SK-N-SH (cell line): ENCODE measurements at regions not wholly inside any gene's neighbourhood (a gene's known extent, or its start where the extent isn't known, plus 50 kb on each side); places are given as distances from the start of the nearest gene placed in this dataset.

Source experiments
- CTCF ChIA-PET: fragments of 300-600, 350-600 bp; formaldehyde crosslinking; extraction: SDS; loops from one replicate; lab custom pipeline; 2021; lab: Yijun Ruan, JAX
- POLR2A ChIA-PET: fragments of 350-600 bp; sonication (Branson Sonifier 250); formaldehyde crosslinking; extraction: SDS; loops from one replicate; lab custom pipeline; 2020; ENCODE audit warnings: antibody characterized with exemption, inconsistent platforms; lab: Yijun Ruan, JAX
- DNase-seq: peaks from one replicate; pipeline ENCODE4 v3.0.0; 2012
- H2AFZ ChIP-seq: fragments of 200-600 bp; sonication (generic); 2 replicates; pipeline ENCODE4 v1.8.1; 2016; ENCODE audit warnings: antibody characterized with exemption, mild to moderate bottlenecking, low read depth
- H3F3A ChIP-seq: fragments of 200-600 bp; sonication (generic); replicated peaks from 2 replicates; pipeline ENCODE3; 2016; ENCODE audit warnings: antibody characterized with exemption, mild to moderate bottlenecking; ENCODE audit not compliant: insufficient read depth
- H3K27ac ChIP-seq, 2 experiments: fragments of 200-500 bp in 1 of 2; fragments of 200-600 bp in 1 of 2; sonication (Bioruptor generic) in 1 of 2; sonication (generic), shearing (Covaris generic) in 1 of 2; 2 replicates each; pipeline versions ENCODE4 v1.5.1 to v1.6.1; 2014 to 2016; ENCODE audit warnings: low read depth in 2 of 2, inconsistent platforms in 1 of 2, low read length in 1 of 2, mild to moderate bottlenecking in 1 of 2, mixed read lengths in 1 of 2
- H3K27me3 ChIP-seq: fragments of 200-600 bp; sonication (generic), shearing (Covaris generic); 2 replicates; pipeline ENCODE4 v1.6.1; 2016; ENCODE audit warnings: mixed run types; ENCODE audit not compliant: insufficient read depth
- H3K36me3 ChIP-seq, 2 experiments: fragments of 200-500 bp in 1 of 2; fragments of 200-600 bp in 1 of 2; sonication (Bioruptor generic) in 1 of 2; sonication (generic) in 1 of 2; replicated peaks in 1 of 2; 2 replicates each; pipeline versions ENCODE3 to v1.5.1; 2014 to 2016; ENCODE audit warnings: low read length in 1 of 2, mild to moderate bottlenecking in 1 of 2; ENCODE audit not compliant: insufficient read depth in 2 of 2, control insufficient read depth in 1 of 2
- H3K4me1 ChIP-seq, 2 experiments: fragments of 200-500 bp in 1 of 2; fragments of 200-600 bp in 1 of 2; sonication (Bioruptor generic) in 1 of 2; sonication (generic), shearing (Covaris generic) in 1 of 2; 2 replicates each; pipeline versions ENCODE4 v1.5.1 to v1.6.1; 2014 to 2016; ENCODE audit warnings: low read depth in 1 of 2, low read length in 1 of 2, mixed run types in 1 of 2; ENCODE audit not compliant: insufficient read depth in 2 of 2, control insufficient read depth in 1 of 2
- H3K4me2 ChIP-seq: fragments of 200-600 bp; sonication (generic), shearing (Covaris generic); 2 replicates; pipeline ENCODE4 v1.6.1; 2017; ENCODE audit warnings: mixed run types
- H3K4me3 ChIP-seq, 2 experiments: fragments of 200-500 bp in 1 of 2; fragments of 200-600 bp in 1 of 2; sonication (Bioruptor generic) in 1 of 2; sonication (generic), shearing (Covaris generic) in 1 of 2; 2 replicates each; pipeline versions ENCODE4 v1.5.1 to v1.8.1; 2014 to 2016; ENCODE audit warnings: low read depth in 2 of 2, inconsistent platforms in 1 of 2, low read length in 1 of 2, mild to moderate bottlenecking in 1 of 2, mixed read lengths in 1 of 2, moderate library complexity in 1 of 2
- H3K79me2 ChIP-seq: fragments of 200-600 bp; sonication (generic); 2 replicates; pipeline ENCODE4 v1.8.1; 2017; ENCODE audit warnings: mild to moderate bottlenecking; ENCODE audit not compliant: insufficient read depth
- H3K9ac ChIP-seq: fragments of 200-600 bp; sonication (generic); 2 replicates; pipeline ENCODE4 v1.6.1; 2017; ENCODE audit warnings: mixed run types
- H3K9me2 ChIP-seq: fragments of 200-600 bp; sonication (generic); 2 replicates; pipeline ENCODE4 v1.6.1; 2017; ENCODE audit warnings: mixed run types
- H3K9me3 ChIP-seq: fragments of 200-600 bp; sonication (generic); 2 replicates; pipeline ENCODE4 v1.6.1; 2017; ENCODE audit warnings: mixed run types, mild to moderate bottlenecking, moderate library complexity
- H4K20me1 ChIP-seq: fragments of 200-600 bp; sonication (generic); 2 replicates; pipeline ENCODE4 v1.6.1; 2017; ENCODE audit warnings: mild to moderate bottlenecking, mixed run types; ENCODE audit not compliant: insufficient read depth
- CHD2 ChIP-seq: fragments of 150-350 bp; IDR thresholded peaks from 2 replicates; pipeline ENCODE4 v1.6.1; 2018; ENCODE audit warnings: low read length; ENCODE audit not compliant: partially characterized antibody
- CTCF ChIP-seq: fragments of 200-600 bp; sonication (generic); IDR thresholded peaks from 2 replicates; pipeline ENCODE4 v1.6.1; 2017; ENCODE audit warnings: antibody characterized with exemption, mild to moderate bottlenecking, moderate library complexity
- ELF1 ChIP-seq: IDR thresholded peaks from 2 replicates; pipeline ENCODE4 v1.4.0; 2012
- EP300 ChIP-seq, 2 experiments: IDR thresholded peaks; 2 replicates each; pipeline versions ENCODE4 v1.4.0 to v1.6.1; 2012; ENCODE audit warnings: borderline replicate concordance in 1 of 2, low read depth in 1 of 2, low read length in 1 of 2
- FOXJ3 ChIP-seq: sonication (generic); formaldehyde crosslinking; IDR thresholded peaks from 2 replicates; pipeline ENCODE4 v1.5.1; 2020; ENCODE audit warnings: mild to moderate bottlenecking, missing genetic modification reagents
- JUND ChIP-seq: IDR thresholded peaks from 2 replicates; pipeline ENCODE4 v1.4.0; 2012
- MEF2A ChIP-seq: IDR thresholded peaks from 2 replicates; pipeline ENCODE4 v1.4.0; 2012; ENCODE audit warnings: low read depth, borderline replicate concordance
- MXI1 ChIP-seq: IDR thresholded peaks from 2 replicates; pipeline ENCODE4 v1.6.1; 2012; ENCODE audit warnings: mild to moderate bottlenecking, low read depth, low read length, improper control_type of control experiment
- PBX3 ChIP-seq: IDR thresholded peaks from 2 replicates; pipeline ENCODE4; 2012
- POLR2AphosphoS5 ChIP-seq: IDR thresholded peaks from 2 replicates; pipeline ENCODE4 v1.6.1; 2012; ENCODE audit warnings: low read depth, low read length
- RAD21 ChIP-seq: IDR thresholded peaks from 2 replicates; pipeline ENCODE4 v1.6.1; 2012; ENCODE audit warnings: mild to moderate bottlenecking, low read length
- RXRA ChIP-seq: IDR thresholded peaks from 2 replicates; pipeline ENCODE4 v1.4.0; 2012; ENCODE audit warnings: low read depth, mild to moderate bottlenecking, borderline replicate concordance
- TEAD4 ChIP-seq: IDR thresholded peaks from 2 replicates; pipeline ENCODE4 v1.4.0; 2012; ENCODE audit warnings: mild to moderate bottlenecking, borderline replicate concordance; ENCODE audit not compliant: insufficient read depth
- USF1 ChIP-seq: IDR thresholded peaks from 2 replicates; pipeline ENCODE4 v1.4.0; 2012; ENCODE audit warnings: low read depth, borderline replicate concordance
- YY1 ChIP-seq: IDR thresholded peaks from 2 replicates; pipeline ENCODE4 v1.4.0; 2012; ENCODE audit warnings: low read depth, mild to moderate bottlenecking
- WGBS: methylation state at CpG from one replicate; pipeline ENCODE4 v1.1.6; 2017; ENCODE audit warnings: low lambda C conversion rate; 5-methylcytosine and 5-hydroxymethylcytosine counted together
- TF ChIP-seq, protein P1 (sequence below): IDR thresholded peaks from 2 replicates; pipeline ENCODE4 v1.4.0; 2012; ENCODE audit warnings: low read depth, borderline replicate concordance

GRCh38 chr2:59077981-59078531, 836.9 kb upstream of the FANCL start:
- no peak overlapping the region for H2AFZ ChIP-seq
- H3K9ac ChIP-seq = no peak overlapping the region
- no peak overlapping the region for H3K4me2 ChIP-seq
- 40% methylated on average over 6 of the region's 6 CpGs for WGBS
- no peak overlapping the region for H3K27ac ChIP-seq
- no peaks in the 10 kb centered on the region for H3K9me3 ChIP-seq
- no peaks in the 10 kb centered on the region for H4K20me1 ChIP-seq
- no peak overlapping the region for H3K4me3 ChIP-seq
- no peak for DNase-seq
- H3F3A ChIP-seq = no peaks in the 10 kb centered on the region
- H3K79me2 ChIP-seq = no peaks in the 10 kb centered on the region
- POLR2A ChIA-PET = interaction anchor here (0.9 kb wide), 1 partner anchor 19 kb away, joined by 3 read pairs; no protein-coding TSS in a partner anchor
- H3K36me3 ChIP-seq = no peaks in the 10 kb centered on the region
- H3K4me1 ChIP-seq = no peaks in the 10 kb centered on the region; a peak in 1 of 4 replicates
- CTCF ChIA-PET = interaction anchor here (1.7 kb wide), 1 partner anchor 53 kb away, joined by 4 read pairs; no protein-coding TSS in a partner anchor
- no peaks in the 10 kb centered on the region for H3K27me3 ChIP-seq
- TF ChIP-seq RAD21 (no peak), RXRA (no peak), EP300 (IDR thresholded peaks at IDR 0.05; ENCODE audit: borderline replicate concordance in 1 of 2, low read depth in 1 of 2, low read length in 1 of 2) (no peak), YY1 (no peak), FOXJ3 (CRISPR knock-in tag) (no peak), ELF1 (no peak), CHD2 (no peak), USF1 (no peak), CTCF (no peak), MXI1 (no peak)
- H3K9me2 ChIP-seq = no peaks in the 10 kb centered on the region

DNA sequence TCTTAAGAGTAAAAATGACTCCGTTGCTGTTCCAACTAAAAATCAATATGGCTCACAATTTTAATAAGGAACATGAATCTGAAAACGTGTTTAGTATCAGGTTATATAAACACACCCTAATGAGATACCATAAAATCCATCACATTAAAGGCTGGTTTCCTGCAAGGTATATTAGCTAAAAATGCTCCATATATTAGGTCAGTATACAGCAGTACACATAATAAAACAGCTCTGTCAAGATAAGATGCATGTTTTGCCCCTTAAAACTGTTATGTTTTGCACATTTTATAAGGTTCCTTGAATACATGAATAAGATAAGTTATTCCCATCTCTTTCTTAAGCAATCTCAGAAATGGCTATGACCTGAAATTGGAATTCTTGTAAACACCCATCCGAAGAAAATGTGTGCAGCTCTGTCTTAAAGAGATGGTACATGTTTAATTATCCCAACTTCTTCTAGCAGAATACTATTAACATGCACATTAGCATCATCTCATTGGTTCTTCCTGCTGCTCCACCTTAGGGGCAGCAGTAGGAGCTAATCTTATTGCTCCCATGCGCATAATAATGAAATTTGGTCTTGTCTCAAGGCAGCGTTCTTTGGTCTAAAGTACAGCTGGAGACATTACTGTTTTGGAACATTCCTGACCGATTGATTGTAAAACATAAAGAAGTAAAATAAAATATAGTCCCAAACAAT, 836.1 kb upstream of the FANCL start:
- no peaks in the 10 kb centered on the region for H3K27me3 ChIP-seq
- H3K9ac ChIP-seq = no peak overlapping the region
- H3K4me2 ChIP-seq = no peak overlapping the region
- 30% methylated on average over 6 of the region's 6 CpGs for WGBS
- no peaks in the 10 kb centered on the region for H3K36me3 ChIP-seq
- no peak for DNase-seq
- H3F3A ChIP-seq = no peaks in the 10 kb centered on the region
- no peak overlapping the region for H3K27ac ChIP-seq
- ChIA-PET CTCF (no interaction called here), POLR2A (no interaction called here)
- no peaks in the 10 kb centered on the region; a peak in 1 of 4 replicates for H3K4me1 ChIP-seq
- H3K79me2 ChIP-seq = no peaks in the 10 kb centered on the region
- H3K9me2 ChIP-seq = no peaks in the 10 kb centered on the region
- no peak overlapping the region for H2AFZ ChIP-seq
- no peak overlapping the region for H3K4me3 ChIP-seq
- no peaks in the 10 kb centered on the region for H4K20me1 ChIP-seq
- H3K9me3 ChIP-seq = no peaks in the 10 kb centered on the region
- no peak for TF ChIP-seq MXI1
- no peak for TF ChIP-seq YY1
- TF ChIP-seq USF1 = no peak
- TF ChIP-seq JUND = no peak
- no peak for TF ChIP-seq MEF2A
- no peak for TF ChIP-seq RAD21
- TF ChIP-seq, protein P1, sequence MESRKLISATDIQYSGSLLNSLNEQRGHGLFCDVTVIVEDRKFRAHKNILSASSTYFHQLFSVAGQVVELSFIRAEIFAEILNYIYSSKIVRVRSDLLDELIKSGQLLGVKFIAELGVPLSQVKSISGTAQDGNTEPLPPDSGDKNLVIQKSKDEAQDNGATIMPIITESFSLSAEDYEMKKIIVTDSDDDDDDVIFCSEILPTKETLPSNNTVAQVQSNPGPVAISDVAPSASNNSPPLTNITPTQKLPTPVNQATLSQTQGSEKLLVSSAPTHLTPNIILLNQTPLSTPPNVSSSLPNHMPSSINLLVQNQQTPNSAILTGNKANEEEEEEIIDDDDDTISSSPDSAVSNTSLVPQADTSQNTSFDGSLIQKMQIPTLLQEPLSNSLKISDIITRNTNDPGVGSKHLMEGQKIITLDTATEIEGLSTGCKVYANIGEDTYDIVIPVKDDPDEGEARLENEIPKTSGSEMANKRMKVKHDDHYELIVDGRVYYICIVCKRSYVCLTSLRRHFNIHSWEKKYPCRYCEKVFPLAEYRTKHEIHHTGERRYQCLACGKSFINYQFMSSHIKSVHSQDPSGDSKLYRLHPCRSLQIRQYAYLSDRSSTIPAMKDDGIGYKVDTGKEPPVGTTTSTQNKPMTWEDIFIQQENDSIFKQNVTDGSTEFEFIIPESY = no peak
- no peak for TF ChIP-seq TEAD4
- TF ChIP-seq PBX3 = no peak
- no peak for TF ChIP-seq POLR2AphosphoS5
